SK-MEL-5 (cell line): ENCODE measurements at regions not wholly inside any gene's neighbourhood (a gene's known extent, or its start where the extent isn't known, plus 50 kb on each side); places are given as distances from the start of the nearest gene placed in this dataset.
"Not testable (repeated sequence)": the region's sequence is repeated elsewhere in the genome, so short reads cannot be mapped to it uniquely, and the experiment has no call there.

Source experiments
- DNase-seq: peaks from one replicate; pipeline ENCODE4 v3.0.0-alpha.2; 2016; ENCODE audit warnings: low read depth, low spot score
- in situ Hi-C: cut with HindIII; loops from 2 replicates; pipeline ENCODE4 v1.10.0; 2016; ENCODE audit warnings: low sequenced_read_pairs, high pct_unique_total_duplicates, low pct_unique_long_range_greater_than_20kb

DNA sequence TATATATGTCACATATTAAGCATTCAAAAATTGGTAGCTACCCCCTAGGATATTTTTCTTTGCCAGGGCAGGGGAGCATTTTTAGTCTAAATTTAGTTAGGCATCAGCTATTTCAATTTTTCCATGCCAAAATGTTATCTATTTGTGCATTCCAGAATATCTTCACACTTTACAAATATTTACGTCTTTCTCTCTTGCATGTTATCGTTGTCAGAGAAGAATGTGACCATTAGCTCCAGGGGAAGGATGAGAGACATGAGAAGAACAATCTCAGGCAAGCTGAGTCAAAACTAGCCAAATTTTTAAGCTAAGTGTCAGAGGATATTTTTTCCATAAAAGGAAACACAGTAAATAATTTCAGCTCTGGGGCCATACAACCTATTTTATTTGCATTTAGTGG lies 885.0 kb upstream of the EPHA5 start:
- DNase-seq = no peak

DNA sequence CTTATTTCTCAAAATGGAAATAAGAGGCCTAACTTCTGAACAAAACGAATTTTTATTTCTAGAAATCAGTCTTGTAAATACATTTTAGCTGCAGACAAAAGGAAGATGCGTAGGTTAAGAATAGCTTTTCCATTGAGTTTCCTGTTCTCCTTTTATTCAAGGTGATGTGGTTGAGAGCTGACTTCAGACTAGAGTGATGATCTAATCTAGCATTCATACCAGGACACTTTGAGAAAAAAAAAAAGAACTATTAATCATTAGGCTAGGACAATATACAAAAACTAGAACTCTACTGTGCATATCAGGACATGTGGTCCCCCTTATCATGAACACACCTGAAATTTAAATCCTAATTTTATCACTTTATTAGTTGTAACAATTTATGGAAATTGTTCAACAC lies 884.5 kb upstream of the EPHA5 start:
- in situ Hi-C loops = no loop called here
- DNase-seq = no peak

More for the DNA sequence above, 885.0 kb upstream of the EPHA5 start:
- in situ Hi-C loops = no loop called here

DNA sequence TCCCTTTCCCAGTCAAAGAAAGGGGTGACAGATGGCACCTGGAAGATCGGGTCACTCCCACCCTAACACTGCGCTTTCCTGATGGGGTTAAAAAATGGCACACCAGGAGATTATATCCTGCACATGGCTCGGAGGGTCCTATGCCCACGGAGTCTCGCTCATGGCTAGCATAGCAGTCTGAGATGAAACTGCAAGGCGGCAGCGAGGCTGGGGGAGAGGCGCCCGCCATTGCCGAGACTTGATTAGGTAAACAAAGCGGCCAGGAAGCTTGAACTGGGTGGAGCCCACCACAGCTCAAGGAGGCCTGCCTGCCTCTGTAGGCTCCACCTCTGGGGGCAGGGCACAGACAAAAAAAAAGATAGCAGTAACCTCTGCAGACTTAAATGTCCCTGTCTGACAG lies 875.0 kb upstream of the EPHA5 start:
- DNase-seq, in situ Hi-C loops: not testable (repeated sequence)

GRCh38 chr4:66544281-66544680 lies 874.0 kb upstream of the EPHA5 start:
- DNase-seq = no peak
- in situ Hi-C loops = no loop called here

- in situ Hi-C loops = no loop called here
- no peak for DNase-seq
These were observed 869.5 kb upstream of the EPHA5 start for GRCh38 chr4:66539745-66540144.

GRCh38 chr4:66524781-66525180 lies 854.5 kb upstream of the EPHA5 start:
- in situ Hi-C loops = no loop called here
- no peak for DNase-seq

DNA sequence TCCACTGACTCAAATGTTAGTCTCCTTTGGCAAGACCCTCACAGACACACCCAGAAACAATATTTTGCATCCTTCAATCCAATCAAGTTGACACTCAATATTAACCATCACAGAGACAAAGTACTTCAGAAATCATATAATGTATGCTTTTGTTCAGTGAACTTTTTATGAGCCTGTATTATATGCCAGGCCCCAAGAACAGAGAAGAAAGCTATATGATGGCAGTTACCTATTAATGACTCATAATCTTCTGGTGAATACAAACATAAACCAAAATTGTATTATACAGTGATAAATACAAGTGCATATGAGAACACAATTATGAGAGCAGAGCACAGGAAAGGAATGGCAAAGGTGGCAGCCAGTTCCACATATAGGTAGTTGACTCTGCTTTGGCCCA lies 852.0 kb upstream of the EPHA5 start:
- in situ Hi-C loops = no loop called here
- no peak for DNase-seq

- no peak for DNase-seq
- in situ Hi-C loops = no loop called here
These were observed 846.7 kb upstream of the EPHA5 start for GRCh38 chr4:66516940-66517339.

DNA sequence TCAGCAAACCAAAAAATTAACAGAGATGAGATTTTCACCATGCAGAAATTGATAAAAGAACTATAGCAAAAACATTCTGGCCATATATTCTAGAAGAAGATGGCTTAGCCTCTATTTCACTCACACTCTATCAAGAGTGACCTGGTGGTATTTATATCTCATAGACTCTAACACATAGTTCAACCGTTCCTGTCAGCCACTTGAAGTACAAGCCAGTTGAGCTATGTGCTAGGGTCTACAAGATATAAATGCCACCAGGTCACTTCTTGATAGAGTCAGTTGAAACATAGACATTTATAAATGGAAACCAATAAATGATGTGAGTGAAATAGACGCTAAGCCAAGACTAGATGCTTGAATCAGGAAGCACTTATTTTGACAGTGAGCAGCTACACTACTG lies 836.7 kb upstream of the EPHA5 start:
- DNase-seq = no peak
- in situ Hi-C loops = no loop called here

GRCh38 chr4:66501997-66502396 lies 831.7 kb upstream of the EPHA5 start:
- in situ Hi-C loops = no loop called here
- no peak for DNase-seq

GRCh38 chr4:66490729-66491128 lies 820.4 kb upstream of the EPHA5 start:
- in situ Hi-C loops = no loop called here
- DNase-seq = no peak

DNA sequence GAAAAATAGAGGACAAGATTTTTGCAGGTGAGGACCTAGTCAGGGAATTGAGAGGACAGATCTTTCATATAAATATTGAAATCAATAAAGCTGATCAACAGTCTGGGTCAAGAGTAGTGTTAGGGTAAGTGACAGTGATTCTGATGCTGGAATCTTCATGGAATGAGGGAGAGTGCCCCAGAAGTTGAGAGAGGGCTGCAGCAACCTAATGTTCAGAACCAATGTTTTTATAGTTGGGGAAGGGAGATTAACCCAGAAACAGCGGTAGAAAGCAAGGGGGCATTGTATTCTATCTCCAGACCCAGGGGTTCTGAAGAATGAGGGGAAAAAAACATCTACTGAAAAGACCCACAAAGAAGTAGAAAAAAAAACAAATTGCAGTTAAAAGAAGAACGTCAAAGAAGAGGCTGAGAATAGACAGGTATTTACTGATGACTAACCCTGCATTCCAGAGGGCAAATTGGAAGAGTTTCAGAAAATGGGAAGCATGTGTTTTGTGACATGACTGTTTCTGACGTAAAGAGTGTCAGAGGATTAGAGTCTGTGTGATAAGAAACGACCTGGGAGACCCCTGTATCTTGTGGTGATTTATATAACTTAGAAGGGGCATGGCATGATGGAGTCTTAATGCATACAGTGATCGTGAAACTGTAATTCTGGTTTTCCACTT lies 819.6 kb upstream of the EPHA5 start:
- in situ Hi-C loops = no loop called here
- DNase-seq = no peak

GRCh38 chr4:66489370-66489769 lies 819.1 kb upstream of the EPHA5 start:
- in situ Hi-C loops = no loop called here
- DNase-seq = no peak

GRCh38 chr4:66486068-66486467 lies 815.8 kb upstream of the EPHA5 start:
- in situ Hi-C loops = no loop called here
- DNase-seq = no peak

- no peak for DNase-seq
- in situ Hi-C loops = no loop called here
These were observed 811.9 kb upstream of the EPHA5 start for GRCh38 chr4:66482186-66482585.

DNA sequence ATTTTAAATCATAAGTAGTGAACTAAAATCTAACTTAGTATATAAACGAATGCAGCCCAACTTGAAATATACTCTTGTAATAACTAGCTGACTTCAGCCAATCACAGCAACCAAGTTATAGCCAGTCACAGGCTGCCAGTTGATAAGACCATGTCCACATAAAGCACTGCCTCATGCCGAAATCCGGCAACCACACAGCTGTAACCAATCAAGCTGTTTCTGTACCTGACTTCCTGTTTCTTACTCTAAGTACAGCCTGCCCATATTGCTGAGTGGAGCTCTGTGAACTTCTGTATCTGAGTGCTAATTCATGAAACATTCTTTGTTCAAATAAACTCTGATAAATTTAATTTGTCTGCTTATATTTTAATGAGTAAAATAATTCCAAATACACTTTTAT lies 805.3 kb upstream of the EPHA5 start:
- in situ Hi-C loops = no loop called here
- no peak for DNase-seq

DNA sequence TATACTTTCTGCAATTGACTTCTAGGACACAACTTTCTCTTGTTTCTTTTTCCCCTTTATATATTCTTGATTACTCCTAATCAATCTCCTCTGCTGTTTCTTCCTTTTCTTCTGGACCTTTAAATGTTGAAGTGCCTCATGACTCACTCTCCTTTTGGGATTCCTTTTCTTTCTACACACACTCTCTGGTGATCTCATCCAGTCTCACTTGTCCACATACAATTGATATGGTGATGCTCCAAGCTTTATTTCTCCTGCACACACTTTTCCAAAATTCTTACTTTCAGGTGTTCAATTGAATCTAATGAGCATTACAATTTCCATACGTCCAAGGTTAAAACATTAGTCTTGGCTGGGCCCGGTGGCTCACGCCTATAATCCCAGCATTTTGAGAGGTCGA lies 794.8 kb upstream of the EPHA5 start:
- in situ Hi-C loops = no loop called here
- no peak for DNase-seq

GRCh38 chr4:66462890-66463289 lies 792.6 kb upstream of the EPHA5 start:
- in situ Hi-C loops, DNase-seq: not testable (repeated sequence)

GRCh38 chr4:66451741-66452140 lies 781.5 kb upstream of the EPHA5 start:
- DNase-seq = no peak
- in situ Hi-C loops = no loop called here

DNA sequence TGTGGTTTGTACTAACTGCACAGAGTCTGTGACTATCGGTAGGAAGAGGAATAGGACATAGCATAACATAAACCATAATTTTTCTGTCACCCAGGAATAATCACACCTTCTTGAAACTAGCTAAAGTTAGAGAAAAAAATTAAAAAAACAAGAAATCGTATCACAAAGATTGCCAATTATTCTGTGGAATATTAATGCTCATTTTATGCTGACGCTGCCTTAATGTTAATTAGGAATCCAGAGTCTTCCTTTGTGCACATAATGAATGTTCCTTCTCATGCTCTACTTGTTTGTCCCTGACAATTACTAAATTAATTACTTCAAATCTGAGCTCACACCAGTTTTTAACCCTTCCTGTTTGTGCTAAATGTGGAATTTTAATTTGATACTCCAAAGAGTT lies 772.7 kb upstream of the EPHA5 start:
- in situ Hi-C loops = no loop called here

More for the DNA sequence above, 772.7 kb upstream of the EPHA5 start:
- no peak for DNase-seq
